Trophoblast cell (in vitro differentiated cells and primary cell): ENCODE measurements at regions not wholly inside any gene's neighbourhood (a gene's known extent, or its start where the extent isn't known, plus 50 kb on each side); places are given as distances from the start of the nearest gene placed in this dataset.

Experiments used
- DNase-seq, 2 donors: peaks; one replicate each; pipeline ENCODE4 v3.0.0-alpha.2; 2016
- H2AFZ ChIP-seq: 2 replicates; pipeline ENCODE4 v1.6.1; 2013; ENCODE audit warnings: low read length, moderate library complexity, mild to moderate bottlenecking; ENCODE audit not compliant: insufficient read depth, poor library complexity
- H2AK5ac ChIP-seq: 2 replicates; pipeline ENCODE4 v1.6.1; 2013; ENCODE audit warnings: mild to moderate bottlenecking, low read length
- H2BK120ac ChIP-seq: 2 replicates; pipeline ENCODE4 v1.6.1; 2013; ENCODE audit warnings: low read length, mild to moderate bottlenecking, moderate library complexity; ENCODE audit not compliant: insufficient read depth, poor library complexity
- H2BK12ac ChIP-seq: 2 replicates; pipeline ENCODE4 v1.6.1; 2013; ENCODE audit warnings: mild to moderate bottlenecking, low read length, moderate library complexity
- H2BK5ac ChIP-seq: 2 replicates; pipeline ENCODE4 v1.6.1; 2013; ENCODE audit warnings: low read length, low read depth, moderate library complexity, mild to moderate bottlenecking; ENCODE audit not compliant: poor library complexity
- H3K14ac ChIP-seq: 2 replicates; pipeline ENCODE4 v1.6.1; 2013; ENCODE audit warnings: mild to moderate bottlenecking, low read length
- H3K18ac ChIP-seq: 2 replicates; pipeline ENCODE4 v1.6.1; 2013; ENCODE audit warnings: mild to moderate bottlenecking, low read length
- H3K23ac ChIP-seq: 2 replicates; pipeline ENCODE4 v1.6.1; 2013; ENCODE audit warnings: low read length
- H3K27ac ChIP-seq: 2 replicates; pipeline ENCODE4 v1.5.1; 2013; ENCODE audit warnings: low read depth, mild to moderate bottlenecking, inconsistent platforms, low read length, moderate library complexity
- H3K27me3 ChIP-seq: 2 replicates; pipeline ENCODE4 v1.6.1; 2013; ENCODE audit warnings: inconsistent platforms, mild to moderate bottlenecking, low read length, moderate library complexity; ENCODE audit not compliant: insufficient read depth
- H3K36me3 ChIP-seq, 2 experiments: 1 replicate in 1 of 2; 2 replicates in 1 of 2; pipeline ENCODE4 v1.6.1; 2013; ENCODE audit warnings: low read length in 2 of 2, mild to moderate bottlenecking in 2 of 2, moderate library complexity in 1 of 2; ENCODE audit not compliant: insufficient read depth in 2 of 2, control insufficient read depth in 1 of 2
- H3K4ac ChIP-seq: 2 replicates; pipeline ENCODE4 v1.6.1; 2013; ENCODE audit warnings: low read depth, mild to moderate bottlenecking, low read length, moderate library complexity
- H3K4me1 ChIP-seq, 2 experiments: 1 replicate in 1 of 2; 2 replicates in 1 of 2; pipeline ENCODE4 v1.6.1; 2013; ENCODE audit warnings: low read length in 2 of 2, mild to moderate bottlenecking in 2 of 2, moderate library complexity in 1 of 2; ENCODE audit not compliant: insufficient read depth in 2 of 2, control insufficient read depth in 1 of 2
- H3K4me2 ChIP-seq: 2 replicates; pipeline ENCODE4 v1.6.1; 2013; ENCODE audit warnings: inconsistent platforms, mild to moderate bottlenecking, low read length, moderate library complexity
- H3K4me3 ChIP-seq: 2 replicates; pipeline ENCODE4 v1.5.1; 2013; ENCODE audit warnings: mild to moderate bottlenecking, low read depth, low read length, inconsistent platforms
- H3K79me1 ChIP-seq: one replicate; pipeline ENCODE4 v1.6.1; 2013; ENCODE audit warnings: low read length
- H3K79me2 ChIP-seq: 2 replicates; pipeline ENCODE4 v1.6.1; 2013; ENCODE audit warnings: low read length, mild to moderate bottlenecking; ENCODE audit not compliant: control insufficient read depth, insufficient read depth, poor library complexity
- H3K9ac ChIP-seq: 2 replicates; pipeline ENCODE4 v1.6.1; 2013; ENCODE audit warnings: mild to moderate bottlenecking, low read length
- H3K9me3 ChIP-seq: 2 replicates; pipeline ENCODE4 v1.6.1; 2013; ENCODE audit warnings: low read depth, mild to moderate bottlenecking, control low read depth, inconsistent platforms, low read length; ENCODE audit not compliant: insufficient read depth
- H4K12ac ChIP-seq: 2 replicates; pipeline ENCODE4 v1.6.1; 2013; ENCODE audit warnings: low read depth, mild to moderate bottlenecking, low read length, moderate library complexity
- H4K8ac ChIP-seq: 2 replicates; pipeline ENCODE4 v1.6.1; 2013; ENCODE audit warnings: low read depth, mild to moderate bottlenecking, low read length, moderate library complexity
- H4K91ac ChIP-seq: one replicate; pipeline ENCODE4 v1.6.1; 2013; ENCODE audit warnings: low read depth, mild to moderate bottlenecking, low read length, moderate library complexity
- WGBS: extraction: QIAGEN DNeasy Blood & Tissue Kit; methylation state at CpG from one replicate; pipeline ENCODE4 v1.1.7; 2013; ENCODE audit warnings: missing lambda C conversion rate; ENCODE audit not compliant: insufficient read length, insufficient coverage; ENCODE audit errors: extremely low coverage; 5-methylcytosine and 5-hydroxymethylcytosine counted together

GRCh38 chr11:88420165-88420791 is 82.7 kb upstream of the CTSC start:
- Histone ChIP-seq H3K9ac (no peak overlapping the region), H4K12ac (no peak overlapping the region), H2AFZ (no peak overlapping the region), H3K4me2 (no peak overlapping the region), H3K23ac (no peak overlapping the region), H2AK5ac (no peak overlapping the region), H4K8ac (no peak overlapping the region), H3K36me3 (no peaks in the 10 kb centered on the region), H3K14ac (no peak overlapping the region), H3K4me3 (no peak overlapping the region), H3K27ac (peak overlapping the region; percentile 91), H4K91ac (no peak overlapping the region), H3K4me1 (peaks cover 7 to 15% of the 10 kb centered on the region in 2 experiments), H3K4ac (no peak overlapping the region), H3K27me3 (no peaks in the 10 kb centered on the region), H2BK120ac (no peak overlapping the region), H3K18ac (no peak overlapping the region), H3K79me1 (peaks cover 3% of the 10 kb centered on the region), H3K79me2 (no peaks in the 10 kb centered on the region), H3K9me3 (no peaks in the 10 kb centered on the region), H2BK12ac (no peak overlapping the region), H2BK5ac (peak overlapping the region; percentile 21)
- peak; percentile 89 to 95 for DNase-seq
- WGBS = no CpG with 5 or more reads among the region's 7 CpGs

- H4K8ac ChIP-seq = no peak overlapping the region
- H3K4me2 ChIP-seq = no peak overlapping the region
- H3K79me1 ChIP-seq = peaks cover 4% of the 10 kb centered on the region
- no peak overlapping the region for H2BK5ac ChIP-seq
- no peaks in the 10 kb centered on the region for H3K9me3 ChIP-seq
- H2BK120ac ChIP-seq = no peak overlapping the region
- H3K4ac ChIP-seq = no peak overlapping the region
- no peak overlapping the region for H3K23ac ChIP-seq
- H3K79me2 ChIP-seq = no peaks in the 10 kb centered on the region
- no peaks in the 10 kb centered on the region for H3K36me3 ChIP-seq
- DNase-seq = no peak
- no peak overlapping the region for H3K18ac ChIP-seq
- no peak overlapping the region for H3K14ac ChIP-seq
- no peak overlapping the region for H2AK5ac ChIP-seq
- H2BK12ac ChIP-seq = no peak overlapping the region
- H3K9ac ChIP-seq = no peak overlapping the region
- H3K27ac ChIP-seq = no peak overlapping the region
- H3K4me3 ChIP-seq = no peak overlapping the region
- no peaks in the 10 kb centered on the region for H3K27me3 ChIP-seq
- WGBS = no CpG with 5 or more reads among the region's 3 CpGs
- peak overlapping the region; percentile 18 for H4K91ac ChIP-seq
- H2AFZ ChIP-seq = no peak overlapping the region
- peaks cover 5 to 12% of the 10 kb centered on the region in 2 experiments for H3K4me1 ChIP-seq
- H4K12ac ChIP-seq = no peak overlapping the region
Measured at GRCh38 chr11:88418508-88418907, 81.0 kb upstream of the CTSC start.

GRCh38 chr11:88415495-88415894 is 78.0 kb upstream of the CTSC start:
- no peak overlapping the region for H3K23ac ChIP-seq
- H3K18ac ChIP-seq = no peak overlapping the region
- no peaks in the 10 kb centered on the region for H3K36me3 ChIP-seq
- no peaks in the 10 kb centered on the region for H3K27me3 ChIP-seq
- H3K79me2 ChIP-seq = no peaks in the 10 kb centered on the region
- no peak overlapping the region for H2AK5ac ChIP-seq
- no peak overlapping the region for H3K9ac ChIP-seq
- H2AFZ ChIP-seq = no peak overlapping the region
- H3K79me1 ChIP-seq = peaks cover 4% of the 10 kb centered on the region
- no peak overlapping the region for H2BK5ac ChIP-seq
- H3K4me1 ChIP-seq = peaks cover 5 to 8% of the 10 kb centered on the region in 2 experiments
- no peak overlapping the region for H3K14ac ChIP-seq
- H2BK120ac ChIP-seq = no peak overlapping the region
- H3K9me3 ChIP-seq = no peaks in the 10 kb centered on the region
- WGBS = no CpG with 5 or more reads among the region's 1 CpG
- H4K91ac ChIP-seq = no peak overlapping the region
- H4K8ac ChIP-seq = no peak overlapping the region
- H4K12ac ChIP-seq = no peak overlapping the region
- DNase-seq = no peak
- H3K27ac ChIP-seq = no peak overlapping the region
- no peak overlapping the region for H3K4ac ChIP-seq
- no peak overlapping the region for H3K4me3 ChIP-seq
- H3K4me2 ChIP-seq = no peak overlapping the region
- H2BK12ac ChIP-seq = no peak overlapping the region

GRCh38 chr11:88414981-88415413 is 77.5 kb upstream of the CTSC start:
- Histone ChIP-seq H3K4me2 (no peak overlapping the region), H4K12ac (no peak overlapping the region), H2AK5ac (no peak overlapping the region), H3K4ac (no peak overlapping the region), H3K4me1 (peaks cover 2 to 5% of the 10 kb centered on the region in 2 experiments), H2BK5ac (no peak overlapping the region), H2BK120ac (no peak overlapping the region), H4K8ac (no peak overlapping the region), H3K23ac (no peak overlapping the region), H3K9ac (no peak overlapping the region), H3K36me3 (no peaks in the 10 kb centered on the region), H3K79me2 (no peaks in the 10 kb centered on the region), H3K79me1 (peaks cover 4% of the 10 kb centered on the region), H3K14ac (no peak overlapping the region), H3K27ac (no peak overlapping the region), H2BK12ac (no peak overlapping the region), H4K91ac (no peak overlapping the region), H3K9me3 (no peaks in the 10 kb centered on the region), H2AFZ (no peak overlapping the region), H3K4me3 (no peak overlapping the region), H3K27me3 (no peaks in the 10 kb centered on the region), H3K18ac (no peak overlapping the region)
- no CpG with 5 or more reads among the region's 3 CpGs for WGBS
- DNase-seq = no peak
